ENCODE measurements at regions not wholly inside any gene's neighbourhood (a gene's known extent, or its start where the extent isn't known, plus 50 kb on each side); places are given as distances from the start of the nearest gene placed in this dataset.

DNA sequence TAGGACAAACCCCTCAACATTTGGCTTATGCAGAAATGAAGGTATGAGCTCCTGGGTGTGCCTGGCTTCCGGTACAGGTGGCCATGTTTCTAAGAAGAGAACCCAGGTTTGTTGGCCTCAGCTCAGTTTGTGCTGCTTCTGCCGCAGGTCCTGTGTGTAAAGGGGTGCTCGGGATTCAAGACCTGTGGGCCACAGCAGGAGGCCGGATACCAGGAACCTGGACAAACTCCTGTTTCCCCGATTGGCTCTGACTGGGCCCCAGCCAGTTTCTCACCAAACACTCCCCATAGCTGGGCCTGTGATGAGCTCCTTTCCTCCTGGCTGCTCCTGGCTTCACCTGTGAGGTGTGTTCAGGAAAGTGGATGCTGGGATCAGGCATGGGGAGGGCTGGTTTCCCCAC is 271.2 kb upstream of the IRX2 start:
- no peak for DNase-seq (ENCODE audit: low spot score)

DNA sequence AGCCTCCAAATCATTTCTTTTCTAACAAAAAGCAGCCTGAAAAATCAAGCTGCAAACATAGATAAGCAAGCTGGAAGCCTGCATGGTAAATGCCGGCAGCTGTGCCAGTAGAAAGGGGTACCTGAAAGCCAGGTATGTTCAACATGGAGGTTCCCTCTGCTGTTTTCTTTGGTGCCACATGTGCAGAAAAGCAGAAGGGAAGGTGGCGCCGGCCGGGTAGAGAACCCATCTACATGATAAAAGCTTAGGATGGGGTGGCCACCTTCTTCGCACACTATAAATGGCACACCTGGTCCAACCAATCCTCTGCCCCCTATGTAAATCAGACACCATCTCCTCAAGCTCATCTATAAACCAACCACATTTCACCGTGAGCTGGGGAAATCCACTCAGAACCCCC is 268.9 kb upstream of the IRX2 start:
- DNase-seq (ENCODE audit: low spot score) = no peak

DNA sequence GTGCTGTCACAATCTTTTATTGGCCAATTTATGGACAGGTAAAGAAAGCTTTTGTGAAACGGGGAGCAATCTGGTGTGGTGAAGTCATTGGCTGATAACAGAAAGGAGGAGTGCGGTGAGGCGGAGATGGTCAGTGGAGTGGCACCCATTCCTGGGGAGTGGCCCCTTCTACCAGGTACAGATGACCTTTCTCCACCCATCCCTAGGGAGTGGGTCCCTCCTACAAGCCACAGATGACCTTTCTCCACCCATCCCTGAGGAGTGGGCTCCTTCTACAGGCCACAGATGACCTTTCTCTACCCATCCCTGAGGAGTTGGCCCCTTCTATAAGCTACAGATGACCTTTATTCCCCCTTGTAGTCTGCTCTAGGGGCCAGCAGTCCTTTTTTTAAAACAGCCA is 267.6 kb upstream of the IRX2 start:
- no peak for DNase-seq (ENCODE audit: low spot score)

DNA sequence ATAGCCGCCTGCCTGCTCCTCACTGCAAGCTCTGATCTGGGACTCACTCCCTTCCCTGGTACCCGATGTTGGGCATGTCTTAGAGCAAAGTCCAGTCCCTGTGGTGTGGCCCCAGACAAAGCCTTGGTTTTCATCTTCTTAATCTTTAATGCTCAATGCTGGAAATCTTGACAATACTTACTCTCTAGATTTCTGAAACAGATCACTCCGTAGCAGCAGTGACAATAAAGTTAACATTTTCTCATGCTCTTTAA is 260.2 kb upstream of the IRX2 start:
- no peak for DNase-seq (ENCODE audit: low spot score)

DNA sequence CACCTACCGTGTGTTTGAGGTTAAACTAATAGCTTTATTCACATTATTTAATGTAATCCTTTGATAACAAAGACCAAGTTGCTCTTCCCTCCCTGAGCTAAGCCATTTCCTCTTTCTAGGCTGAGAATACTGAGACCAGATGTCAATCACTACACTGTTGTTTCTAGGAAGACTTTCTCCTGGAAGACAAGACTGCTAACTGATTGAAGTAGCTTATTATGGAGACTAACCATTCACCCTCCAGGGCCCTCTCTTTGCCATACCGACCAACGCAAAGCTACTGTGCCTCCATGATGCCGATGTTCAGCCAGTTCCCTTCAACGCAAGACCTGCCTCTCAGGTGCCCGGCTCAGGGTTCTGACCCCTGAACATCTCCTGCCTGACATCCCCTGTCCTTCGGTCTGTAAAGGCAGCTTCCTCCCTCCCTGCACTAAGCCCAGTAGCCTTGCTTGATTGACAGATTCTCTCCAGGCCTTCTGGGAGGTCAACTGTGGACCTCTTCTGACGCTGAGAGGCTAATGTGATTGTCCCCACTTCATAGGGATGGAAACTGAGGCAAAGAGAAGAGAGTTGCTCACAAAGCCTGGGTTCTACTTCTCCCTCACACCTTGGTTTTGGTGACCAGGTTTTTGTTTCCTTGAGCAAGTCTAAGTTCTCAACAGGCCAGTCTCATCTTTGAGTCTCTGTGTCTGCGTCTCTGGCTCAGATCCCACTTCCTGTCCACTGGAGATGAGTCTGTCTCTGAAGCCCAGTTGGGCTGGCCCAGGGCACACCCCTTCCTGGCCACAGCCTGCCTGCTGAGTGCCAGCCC is 259.7 kb upstream of the IRX2 start:
- DNase-seq (ENCODE audit: low spot score) = no peak

DNA sequence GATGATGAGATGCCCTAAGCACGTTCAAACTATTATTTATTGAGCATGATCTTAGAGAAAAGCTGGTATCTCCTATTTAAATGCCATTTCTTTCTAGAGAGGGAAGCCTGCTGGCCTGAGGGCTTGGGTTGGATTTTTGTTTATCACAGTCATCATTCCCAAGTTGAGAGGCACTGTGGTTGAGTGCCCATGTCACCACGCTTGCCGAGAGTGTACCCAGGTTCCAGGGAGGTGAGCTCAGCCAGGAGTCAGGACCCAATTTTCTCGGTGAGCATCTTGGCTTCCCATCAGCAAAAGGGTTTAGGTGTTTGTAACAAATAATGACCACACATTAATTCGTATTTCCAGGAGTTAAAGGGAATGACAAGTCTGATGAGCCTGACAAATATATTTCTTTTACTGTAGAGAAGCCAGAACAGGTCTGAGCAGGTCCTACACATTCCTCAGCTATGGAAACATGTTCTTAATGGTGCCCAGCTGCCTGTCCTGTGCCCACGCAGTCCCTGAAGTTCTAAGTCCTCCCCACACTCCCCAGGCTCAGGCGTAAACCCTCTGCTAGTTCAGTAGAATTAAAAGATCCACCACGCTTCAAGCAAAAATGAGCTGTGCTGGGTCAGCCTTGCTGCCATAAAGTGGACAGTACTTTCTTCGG is 258.9 kb upstream of the IRX2 start:
- DNase-seq (ENCODE audit: low spot score) = no peak

DNA sequence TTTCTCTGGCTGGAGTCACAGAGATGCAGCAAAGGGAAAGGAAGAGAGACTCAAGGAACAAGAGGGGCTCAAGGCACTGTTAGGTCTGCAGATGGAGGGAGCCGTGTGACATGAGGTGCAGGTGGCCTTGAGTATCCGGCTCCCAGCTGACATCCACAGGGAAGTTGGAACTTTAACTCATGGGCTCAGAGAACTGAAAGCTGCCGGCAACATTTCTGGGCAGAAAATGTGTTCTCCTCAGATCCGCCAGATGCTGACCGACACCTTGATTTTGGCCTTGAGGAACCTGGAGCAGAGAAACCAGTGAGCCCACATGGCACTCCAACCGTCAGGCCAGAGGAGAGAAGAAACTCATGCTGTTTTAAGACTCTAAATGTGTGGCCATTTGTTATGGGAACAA is 258.1 kb upstream of the IRX2 start:
- no peak for DNase-seq (ENCODE audit: low spot score)

DNA sequence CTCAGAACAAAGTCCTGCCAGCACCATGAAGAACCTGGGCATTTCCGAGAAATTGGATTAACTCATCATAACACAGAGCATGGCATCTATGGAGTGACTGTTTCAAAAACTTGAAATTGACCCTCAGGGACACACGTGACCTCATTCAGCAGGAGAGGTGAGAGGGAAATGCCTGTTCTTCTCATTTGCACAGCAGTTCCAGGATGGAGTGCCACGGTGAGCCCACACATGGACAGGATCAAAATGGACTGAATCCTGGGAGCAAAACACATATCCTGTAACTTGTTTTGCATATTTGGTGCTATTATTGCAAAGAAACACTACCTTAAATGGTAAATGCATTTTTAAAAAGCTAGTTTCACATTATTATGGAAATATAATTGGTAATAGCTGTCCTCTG is 256.1 kb upstream of the IRX2 start:
- no peak for DNase-seq (ENCODE audit: low spot score)

DNA sequence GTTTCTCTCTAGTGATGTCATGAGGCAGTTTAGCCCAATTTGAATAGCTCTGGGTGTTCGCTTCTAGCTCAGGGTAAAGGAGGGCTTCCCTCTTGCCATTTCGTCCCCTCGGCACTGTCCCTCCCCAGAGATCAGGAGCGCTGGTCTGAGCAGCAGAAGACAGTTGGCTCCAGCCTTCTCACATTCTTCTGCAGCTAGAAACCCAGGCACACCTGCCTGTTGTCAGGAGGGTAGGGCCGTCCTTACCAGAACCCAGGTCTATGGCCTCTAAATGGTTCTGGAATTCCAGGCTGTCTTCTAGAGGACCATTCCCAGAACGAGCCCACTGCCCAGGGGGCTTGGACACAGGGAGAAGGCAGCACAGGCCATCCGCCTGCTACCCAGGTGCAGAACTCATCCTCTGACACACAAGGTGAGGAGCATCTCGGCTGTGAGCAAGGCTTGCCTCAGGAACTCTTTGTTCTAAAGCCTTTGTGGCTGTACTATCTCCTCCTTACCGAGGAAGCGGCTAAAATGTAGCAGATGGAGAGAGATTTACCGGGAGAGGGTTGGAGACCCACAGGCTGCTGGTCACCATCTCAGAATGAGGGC is 255.6 kb upstream of the IRX2 start:
- DNase-seq (ENCODE audit: low spot score) = no peak

DNA sequence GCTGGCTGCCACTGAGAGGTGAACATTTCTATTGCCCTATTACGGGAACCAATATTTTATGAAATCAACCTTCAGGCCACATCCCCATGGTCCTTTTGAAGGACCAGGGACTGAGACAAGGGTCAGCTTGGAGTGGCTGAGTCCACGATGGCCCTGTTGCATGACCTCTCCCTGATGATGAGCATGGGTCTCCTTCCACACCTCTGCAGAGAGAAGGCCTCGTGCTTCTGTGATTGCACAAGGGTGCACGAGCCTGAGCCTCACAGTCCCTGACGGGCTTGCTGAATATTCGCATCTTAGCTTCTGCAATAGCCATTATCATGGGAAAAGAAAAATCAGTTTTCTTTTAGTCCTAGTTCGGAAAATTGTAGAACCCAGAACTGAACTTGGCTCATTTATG is 255.0 kb upstream of the IRX2 start:
- DNase-seq (ENCODE audit: low spot score) = no peak

DNA sequence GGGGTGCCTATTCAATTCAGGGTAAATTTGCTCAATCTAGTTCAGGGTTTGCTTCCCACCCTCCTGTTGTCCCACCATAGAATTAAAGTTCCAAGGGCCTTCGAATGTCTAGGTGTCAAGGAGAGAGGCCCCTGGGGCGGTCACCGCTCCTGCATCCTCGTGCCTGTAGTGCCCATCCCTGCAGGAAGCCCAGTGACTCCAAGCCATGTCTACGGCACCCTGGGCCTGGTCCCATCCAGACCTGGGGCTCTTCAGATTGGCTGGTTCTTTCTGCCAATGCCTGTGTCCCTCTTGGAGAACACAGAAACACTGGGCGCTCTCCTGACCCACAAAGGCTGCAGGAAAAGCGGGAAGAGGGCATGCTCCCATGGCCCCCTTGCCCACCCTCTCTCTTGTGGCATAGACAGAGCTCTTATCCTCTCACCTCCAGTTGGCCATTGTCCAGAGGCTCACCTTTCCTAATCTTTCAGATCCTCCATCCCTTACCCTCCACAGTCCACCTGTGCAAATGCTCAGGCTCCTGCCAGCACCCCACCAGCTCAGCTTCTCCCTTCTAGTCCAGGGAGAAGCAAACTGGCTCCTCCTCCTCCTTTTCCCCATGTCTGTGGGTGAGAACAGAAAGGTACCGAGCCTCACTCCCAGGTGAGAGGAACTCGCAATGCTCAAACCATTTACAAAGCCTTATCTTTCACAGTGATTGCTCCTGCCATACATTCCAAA is 253.0 kb upstream of the IRX2 start:
- no peak for DNase-seq (ENCODE audit: low spot score)

DNA sequence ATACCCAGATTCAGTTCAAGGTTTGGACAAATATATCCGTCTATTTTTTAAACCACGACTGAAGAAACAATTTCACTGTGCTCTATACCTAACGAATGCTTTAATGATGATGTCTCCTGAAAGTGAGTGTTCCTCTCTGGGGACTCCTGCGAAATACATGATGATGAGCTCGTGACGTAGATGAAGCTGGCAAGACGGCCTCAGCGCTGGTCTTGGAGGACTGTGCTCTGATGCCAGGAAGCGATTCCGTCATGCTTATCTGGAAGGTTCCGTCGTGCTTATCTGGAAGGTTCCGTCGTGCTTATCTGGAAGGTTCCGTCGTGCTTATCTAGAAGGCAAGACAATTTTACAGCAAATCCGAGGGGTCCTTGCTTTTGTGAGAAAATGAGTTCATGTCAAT is 250.8 kb upstream of the IRX2 start:
- no peak for DNase-seq (ENCODE audit: low spot score)

DNA sequence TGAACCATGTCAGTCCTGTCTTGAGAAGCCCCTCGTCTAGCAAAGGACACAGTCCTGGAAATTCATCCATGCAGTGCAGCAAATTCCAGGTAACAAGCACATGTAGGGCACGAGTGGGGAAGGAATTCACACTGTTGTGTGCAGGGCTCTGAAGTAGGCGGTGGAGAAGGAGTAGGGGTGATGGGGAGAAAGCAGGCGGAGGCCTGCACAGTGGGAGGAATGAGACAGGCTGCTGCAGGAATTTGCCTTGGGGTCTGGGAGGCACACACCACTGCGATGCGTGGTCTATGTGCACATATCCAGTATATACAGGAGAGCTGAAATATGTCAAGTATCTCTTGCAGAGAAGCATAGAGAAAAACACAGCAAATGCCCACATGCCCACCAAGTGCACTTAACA is 249.2 kb upstream of the IRX2 start:
- no peak for DNase-seq (ENCODE audit: low spot score)

DNA sequence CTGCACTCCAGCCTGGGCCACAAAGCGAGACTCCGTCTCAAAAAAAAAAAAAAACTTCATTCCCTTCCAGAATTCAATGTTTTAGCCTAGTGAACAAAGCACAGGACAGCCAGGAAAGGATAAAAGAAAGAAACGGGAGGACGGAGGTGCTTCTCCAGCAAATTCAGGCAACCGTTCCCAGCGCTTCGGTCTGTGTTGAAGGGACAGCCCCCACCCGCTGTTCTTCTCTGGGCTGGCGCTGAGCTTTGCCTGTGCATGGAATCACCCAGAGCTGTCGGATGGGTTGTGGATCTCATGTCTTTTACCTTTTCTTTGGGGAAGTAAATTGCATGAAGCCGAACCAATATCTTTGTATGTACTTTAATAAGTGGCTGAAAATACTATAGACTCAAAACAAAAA is 248.4 kb upstream of the IRX2 start:
- DNase-seq (ENCODE audit: low spot score) = no peak

DNA sequence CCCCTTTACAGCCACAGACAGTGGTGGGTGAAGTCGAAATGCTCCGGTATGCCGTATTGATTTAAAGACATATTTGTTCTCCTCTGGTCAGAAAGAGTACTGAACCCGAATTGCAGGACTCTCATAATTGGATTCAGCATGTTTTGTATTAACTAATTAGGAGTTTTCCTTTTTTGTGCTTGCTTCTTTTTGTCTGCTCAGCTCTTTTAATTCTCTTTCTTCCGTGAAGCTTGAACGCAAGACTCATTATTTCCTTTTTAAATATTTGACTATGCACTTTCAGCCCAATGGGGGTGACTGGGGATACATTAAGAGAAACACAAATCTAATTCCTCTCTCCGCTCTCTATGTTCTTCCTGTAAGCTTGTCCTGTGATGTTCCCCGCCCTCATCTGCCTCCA is 246.6 kb upstream of the IRX2 start:
- DNase-seq (ENCODE audit: low spot score) = no peak

DNA sequence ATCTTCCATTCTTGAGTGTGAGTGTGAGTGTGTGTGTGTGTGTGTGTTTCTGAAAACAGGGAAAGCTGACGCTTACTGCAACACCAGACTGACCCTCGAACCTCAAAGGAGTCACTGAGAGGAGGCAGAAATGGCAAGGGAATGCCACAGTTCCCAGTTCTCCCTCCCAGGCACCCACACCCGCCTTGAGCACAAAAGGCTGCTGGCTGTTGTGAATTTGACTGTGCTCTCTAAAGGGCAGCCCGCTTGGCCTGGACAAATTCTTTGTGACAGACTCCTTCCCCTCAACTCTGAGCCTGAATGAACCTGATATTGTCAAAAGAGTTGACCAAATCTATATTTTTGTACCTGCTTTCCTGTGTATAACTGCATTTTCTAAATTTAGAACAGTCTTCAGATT is 245.7 kb upstream of the IRX2 start:
- DNase-seq (ENCODE audit: low spot score) = no peak

DNA sequence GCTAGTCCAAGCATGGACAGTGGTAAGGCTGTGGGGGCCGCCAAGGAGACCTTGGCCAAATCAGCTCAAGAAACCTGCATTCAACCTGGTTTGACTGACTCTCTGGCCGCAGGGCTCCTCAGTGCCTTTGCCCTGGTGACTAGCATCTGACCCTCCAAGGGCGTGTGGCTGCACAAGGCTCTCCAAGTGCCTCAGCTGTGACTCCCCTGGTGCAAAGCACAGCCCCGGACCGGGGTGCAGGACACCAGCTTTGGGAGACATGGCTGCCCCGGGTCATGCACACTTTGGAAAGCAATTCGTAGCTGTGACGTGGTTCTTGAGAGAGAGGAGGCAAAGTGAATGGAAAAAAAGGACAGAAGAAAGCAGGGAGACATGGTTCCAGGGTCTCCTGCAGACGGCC is 245.2 kb upstream of the IRX2 start:
- DNase-seq (ENCODE audit: low spot score) = peak; percentile 2

DNA sequence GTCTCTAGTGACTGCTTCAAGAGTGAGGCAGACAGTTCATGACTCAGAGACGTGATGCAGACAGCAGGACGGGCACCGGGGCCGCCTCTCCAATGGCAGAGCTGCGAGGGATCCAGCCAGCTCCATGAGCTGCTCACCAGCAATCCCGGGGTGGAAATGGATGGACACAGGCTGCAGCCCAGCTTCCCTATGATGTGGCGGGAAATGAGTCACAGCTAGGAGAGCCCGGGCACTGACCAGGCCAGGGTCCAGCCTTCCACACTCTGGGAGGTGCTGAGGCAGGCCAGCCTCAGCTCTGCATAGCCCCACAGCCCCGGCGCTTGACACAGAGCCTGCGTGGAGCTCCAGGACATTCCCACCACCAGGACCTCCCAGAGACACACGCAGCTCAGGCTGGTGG is 244.8 kb upstream of the IRX2 start:
- peak; percentile 31 for DNase-seq (ENCODE audit: low spot score)

DNA sequence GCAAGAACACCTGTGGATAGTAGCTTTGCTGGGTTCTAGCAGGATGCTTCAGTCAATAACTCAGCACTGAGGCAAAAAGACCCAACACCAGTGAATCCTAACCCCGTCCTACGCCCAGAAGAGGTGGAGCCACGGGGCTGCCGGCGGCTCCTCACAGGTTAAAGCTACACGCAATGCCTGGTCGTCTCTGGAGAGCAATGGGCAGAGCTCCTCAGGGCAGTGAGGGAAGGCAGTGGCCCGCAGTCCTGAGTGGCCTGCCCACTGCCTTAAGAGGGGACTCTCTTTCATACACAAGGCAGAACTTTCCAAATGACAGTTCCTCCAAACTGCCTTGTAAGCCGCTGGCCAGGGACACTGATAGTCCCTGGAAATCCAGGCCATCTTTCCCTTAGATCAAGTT is 244.2 kb upstream of the IRX2 start:
- DNase-seq (ENCODE audit: low spot score) = peak; percentile 2

DNA sequence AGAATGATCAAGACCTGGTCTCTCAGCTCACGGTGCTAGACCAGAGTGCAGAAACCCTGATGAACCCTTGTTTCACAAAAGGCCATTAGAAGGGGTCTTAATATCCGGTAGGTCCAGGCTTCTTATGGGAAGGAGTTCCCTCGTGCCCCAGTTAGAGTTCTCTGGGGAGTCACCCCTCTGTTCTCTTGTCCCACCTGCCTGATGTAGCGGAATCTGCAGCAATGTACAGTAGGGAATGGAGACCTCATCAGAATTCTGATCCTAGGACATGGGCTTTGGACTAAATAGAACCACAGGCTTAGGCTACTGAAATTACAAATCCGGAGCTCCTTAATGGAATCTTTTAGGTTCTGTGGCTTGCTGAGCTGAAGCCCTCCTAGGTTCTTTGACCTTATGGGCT is 243.6 kb upstream of the IRX2 start:
- peak; percentile 1 for DNase-seq (ENCODE audit: low spot score)

DNA sequence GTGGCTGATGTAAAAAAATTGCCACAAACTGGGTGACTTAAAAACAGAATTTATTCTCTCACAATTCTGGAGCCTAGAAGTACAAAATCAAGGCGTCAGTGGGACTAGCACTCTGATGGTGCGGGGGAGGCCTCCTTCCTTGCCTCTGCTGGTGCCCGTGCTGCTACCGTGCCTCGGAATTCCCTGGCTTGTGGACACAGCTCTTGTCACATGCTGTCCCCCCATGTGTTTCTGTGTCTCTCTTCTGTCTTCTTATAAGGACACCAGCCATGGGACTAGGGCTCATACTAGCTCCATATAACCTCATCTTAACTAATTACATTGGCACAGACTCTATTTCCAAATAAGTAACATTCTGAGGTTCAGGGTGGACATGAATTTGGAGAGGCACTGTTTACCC is 242.3 kb upstream of the IRX2 start:
- DNase-seq (ENCODE audit: low spot score) = no peak

DNA sequence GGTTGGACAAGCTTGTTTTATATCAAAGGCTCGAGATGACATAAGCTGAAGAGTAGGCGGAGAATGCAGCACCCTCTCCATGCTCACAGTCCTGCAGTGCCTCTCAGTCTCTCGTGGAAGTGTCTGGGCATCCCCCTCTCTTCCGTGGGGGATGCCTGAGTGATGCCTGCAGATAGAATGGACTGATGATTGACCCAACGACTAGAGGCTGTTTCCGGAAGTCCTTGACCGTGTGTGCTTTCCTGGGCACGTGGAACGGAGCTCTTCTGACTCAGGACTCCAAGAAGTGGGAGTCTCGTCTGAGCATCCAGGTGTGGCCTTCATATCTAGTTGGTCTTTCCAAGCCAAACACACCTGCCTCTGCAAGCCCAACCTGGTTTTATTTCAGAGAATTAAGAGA is 241.8 kb upstream of the IRX2 start:
- DNase-seq (ENCODE audit: low spot score) = no peak

DNA sequence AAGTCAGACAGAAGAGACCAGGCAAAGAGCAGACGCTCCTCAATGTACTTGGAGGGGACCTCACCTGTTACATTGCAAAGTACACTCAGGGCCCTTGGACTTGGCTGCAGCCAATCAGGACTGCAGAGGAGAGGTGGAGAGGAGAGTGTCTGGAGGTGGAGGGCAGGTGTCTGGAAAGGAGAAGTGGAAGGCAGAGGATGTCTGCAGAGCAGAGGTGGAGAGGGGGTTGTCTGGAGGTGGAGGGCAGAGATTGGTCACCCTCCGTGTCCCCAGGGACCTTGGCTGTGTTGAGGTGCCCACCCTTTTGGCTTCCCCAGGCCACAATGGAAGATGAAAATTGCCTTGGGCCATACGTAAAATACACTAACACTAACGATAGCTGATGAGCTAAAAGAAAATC is 241.3 kb upstream of the IRX2 start:
- DNase-seq (ENCODE audit: low spot score) = no peak

All from H4 (cell line).